CD8-positive, alpha-beta memory T cell (primary cell): ENCODE measurements at regions not wholly inside any gene's neighbourhood (a gene's known extent, or its start where the extent isn't known, plus 50 kb on each side); places are given as distances from the start of the nearest gene placed in this dataset.

Source experiments
- CTCF ChIA-PET: fragments of 350-600 bp; sonication (Branson Sonifier 250); formaldehyde crosslinking; loops from one replicate; lab custom pipeline; 2021; ENCODE audit warnings: antibody characterized with exemption; lab: Charles Lee
- POLR2A ChIA-PET: fragments of 350-600 bp; sonication (Branson Sonifier 250); formaldehyde crosslinking; loops from one replicate; lab custom pipeline; 2021; ENCODE audit warnings: antibody characterized with exemption; lab: Charles Lee
- DNase-seq, 5 donors: peaks; one replicate each; pipeline versions ENCODE4 v3.0.0 to v3.0.0-alpha.2; 2020 to 2022; ENCODE audit warnings: mixed read lengths in 1 of 5
- H3K27ac ChIP-seq: one replicate; pipeline ENCODE4 v1.7.0; 2013; ENCODE audit warnings: low read depth, mild to moderate bottlenecking, low read length, moderate library complexity
- H3K27me3 ChIP-seq: 2 replicates; pipeline ENCODE4 v1.7.0; 2013; ENCODE audit warnings: low read length, mild to moderate bottlenecking; ENCODE audit not compliant: insufficient read depth, poor library complexity, severe bottlenecking
- H3K36me3 ChIP-seq: 2 replicates; pipeline ENCODE4 v1.7.0; 2013; ENCODE audit warnings: mild to moderate bottlenecking, low read length, moderate library complexity; ENCODE audit not compliant: insufficient read depth
- H3K4me1 ChIP-seq: 2 replicates; pipeline ENCODE4 v1.7.0; 2013; ENCODE audit warnings: mild to moderate bottlenecking, low read length, moderate library complexity; ENCODE audit not compliant: insufficient read depth
- H3K4me3 ChIP-seq: 2 replicates; pipeline ENCODE4 v1.7.0; 2013; ENCODE audit warnings: mild to moderate bottlenecking, low read length
- H3K9me3 ChIP-seq: 2 replicates; pipeline ENCODE4 v1.7.0; 2013; ENCODE audit warnings: mild to moderate bottlenecking, low read length
- H3K27ac Mint-ChIP-seq, 8 donors: one replicate each; pipeline ENCODE4 v1.8.0; 2020 to 2021; ENCODE audit warnings: mixed read lengths in 8 of 8, mild to moderate bottlenecking in 6 of 8, inconsistent platforms in 3 of 8, moderate library complexity in 3 of 8
- H3K27me3 Mint-ChIP-seq, 2 donors: one replicate each; pipeline ENCODE4 v1.8.0; 2020 to 2021; ENCODE audit warnings: mixed read lengths in 2 of 2, mild to moderate bottlenecking in 1 of 2, moderate library complexity in 1 of 2
- H3K36me3 Mint-ChIP-seq, 3 donors: one replicate each; pipeline ENCODE4 v1.8.0; 2020 to 2021; ENCODE audit warnings: mixed read lengths in 3 of 3, inconsistent platforms in 1 of 3, mild to moderate bottlenecking in 1 of 3
- H3K4me1 Mint-ChIP-seq, 3 donors: one replicate each; pipeline ENCODE4 v1.8.0; 2020 to 2021; ENCODE audit warnings: mixed read lengths in 3 of 3, inconsistent platforms in 1 of 3, mild to moderate bottlenecking in 1 of 3
- H3K4me3 Mint-ChIP-seq, 7 donors: one replicate each; pipeline ENCODE4 v1.8.0; 2020 to 2021; ENCODE audit warnings: mixed read lengths in 7 of 7, mild to moderate bottlenecking in 6 of 7, moderate library complexity in 4 of 7, inconsistent platforms in 2 of 7
- H3K9me3 Mint-ChIP-seq, 5 donors: one replicate each; pipeline ENCODE4 v1.8.0; 2020 to 2022; ENCODE audit warnings: mixed read lengths in 5 of 5, mild to moderate bottlenecking in 3 of 5, moderate library complexity in 2 of 5, inconsistent platforms in 1 of 5

- Mint-ChIP-seq H3K9me3 (peaks cover 0 to 6% (median 0%) of the 10 kb centered on the region in 5 donors), H3K36me3 (no peaks in the 10 kb centered on the region), H3K27ac (no peak overlapping the region), H3K4me1 (peaks cover 2 to 7% (median 4%) of the 10 kb centered on the region in 3 donors), H3K27me3 (peaks cover 1 to 19% of the 10 kb centered on the region in 2 donors), H3K4me3 (no peak overlapping the region)
- DNase-seq, result no peak
- CTCF ChIA-PET, result no interaction called here
- no peaks in the 10 kb centered on the region for H3K36me3 ChIP-seq
- H3K27me3 ChIP-seq, result no peaks in the 10 kb centered on the region
- no peak overlapping the region for H3K4me3 ChIP-seq
- no peaks in the 10 kb centered on the region for H3K4me1 ChIP-seq
- no peak overlapping the region for H3K27ac ChIP-seq
- no peaks in the 10 kb centered on the region for H3K9me3 ChIP-seq
- POLR2A ChIA-PET, result no interaction called here
Measured at GRCh38 chr11:109974523-109974922, 118.7 kb upstream of the ZC3H12C start.

- Histone ChIP-seq H3K9me3 (no peaks in the 10 kb centered on the region), H3K27me3 (no peaks in the 10 kb centered on the region), H3K36me3 (no peaks in the 10 kb centered on the region), H3K27ac (no peak overlapping the region), H3K4me1 (no peaks in the 10 kb centered on the region), H3K4me3 (no peak overlapping the region)
- Mint-ChIP-seq H3K27me3 (peaks cover 1 to 15% of the 10 kb centered on the region in 2 donors), H3K4me3 (no peak overlapping the region), H3K9me3 (peaks cover 0 to 2% (median 0%) of the 10 kb centered on the region in 5 donors), H3K4me1 (peaks cover 0 to under 1% (median 0%) of the 10 kb centered on the region in 3 donors), H3K27ac (no peak overlapping the region), H3K36me3 (no peaks in the 10 kb centered on the region)
- ChIA-PET CTCF (no interaction called here), POLR2A (no interaction called here)
- DNase-seq, result no peak
Measured at GRCh38 chr11:109978895-109979294, 114.3 kb upstream of the ZC3H12C start.

GRCh38 chr11:109981031-109981636, 112.1 kb upstream of the ZC3H12C start:
- no peak for DNase-seq
- no peak overlapping the region for H3K27ac Mint-ChIP-seq
- POLR2A ChIA-PET, result no interaction called here

GRCh38 chr11:109983358-109983757, 109.8 kb upstream of the ZC3H12C start:
- Mint-ChIP-seq H3K36me3 (no peaks in the 10 kb centered on the region), H3K27ac (peak overlapping the region in 1 of 8 donors; percentile 39), H3K27me3 (peaks cover 0 to 7% of the 10 kb centered on the region in 2 donors), H3K4me3 (no peak overlapping the region), H3K9me3 (no peaks in the 10 kb centered on the region), H3K4me1 (peaks cover 3 to 14% (median 3%) of the 10 kb centered on the region in 3 donors)
- DNase-seq, result no peak
- ChIA-PET CTCF (no interaction called here), POLR2A (no interaction called here)
- H3K27me3 ChIP-seq, result no peaks in the 10 kb centered on the region
- H3K9me3 ChIP-seq, result no peaks in the 10 kb centered on the region
- H3K4me1 ChIP-seq, result no peaks in the 10 kb centered on the region
- H3K36me3 ChIP-seq, result no peaks in the 10 kb centered on the region
- H3K27ac ChIP-seq, result no peak overlapping the region
- no peak overlapping the region for H3K4me3 ChIP-seq

More at GRCh38 chr11:109981031-109981636, 112.1 kb upstream of the ZC3H12C start:
- Histone ChIP-seq H3K27ac (no peak overlapping the region), H3K9me3 (no peaks in the 10 kb centered on the region), H3K27me3 (no peaks in the 10 kb centered on the region), H3K36me3 (no peaks in the 10 kb centered on the region), H3K4me1 (no peaks in the 10 kb centered on the region), H3K4me3 (no peak overlapping the region)
- peaks cover 0 to 5% of the 10 kb centered on the region in 2 donors for H3K27me3 Mint-ChIP-seq
- no peak overlapping the region for H3K4me3 Mint-ChIP-seq
- no peaks in the 10 kb centered on the region for H3K36me3 Mint-ChIP-seq
- peaks cover 3 to 14% (median 3%) of the 10 kb centered on the region in 3 donors for H3K4me1 Mint-ChIP-seq
- CTCF ChIA-PET, result no interaction called here
- peaks cover 0 to 2% (median 0%) of the 10 kb centered on the region in 5 donors for H3K9me3 Mint-ChIP-seq

- CTCF ChIA-PET, result no interaction called here
- no peaks in the 10 kb centered on the region for H3K27me3 ChIP-seq
- Mint-ChIP-seq H3K4me3 (peak overlapping the region in 2 of 7 donors; percentile 5 to 18), H3K27me3 (peaks cover 0 to 3% of the 10 kb centered on the region in 2 donors), H3K27ac (no peak overlapping the region), H3K36me3 (no peaks in the 10 kb centered on the region), H3K9me3 (no peaks in the 10 kb centered on the region), H3K4me1 (peaks cover 3 to 14% (median 3%) of the 10 kb centered on the region in 3 donors)
- H3K9me3 ChIP-seq, result no peaks in the 10 kb centered on the region
- H3K4me1 ChIP-seq, result no peaks in the 10 kb centered on the region
- H3K27ac ChIP-seq, result no peak overlapping the region
- DNase-seq, result no peak
- no peak overlapping the region for H3K4me3 ChIP-seq
- no peaks in the 10 kb centered on the region for H3K36me3 ChIP-seq
- POLR2A ChIA-PET, result no interaction called here
Measured at GRCh38 chr11:109984634-109985289, 108.4 kb upstream of the ZC3H12C start.

GRCh38 chr11:109986488-109986887, 106.7 kb upstream of the ZC3H12C start:
- Mint-ChIP-seq H3K4me3 (no peak overlapping the region), H3K36me3 (no peaks in the 10 kb centered on the region), H3K4me1 (peaks cover 3 to 14% (median 3%) of the 10 kb centered on the region in 3 donors), H3K27ac (no peak overlapping the region), H3K9me3 (no peaks in the 10 kb centered on the region), H3K27me3 (peaks cover 0 to 3% of the 10 kb centered on the region in 2 donors)
- CTCF ChIA-PET, result no interaction called here
- Histone ChIP-seq H3K27me3 (no peaks in the 10 kb centered on the region), H3K27ac (no peak overlapping the region), H3K36me3 (no peaks in the 10 kb centered on the region), H3K4me1 (no peaks in the 10 kb centered on the region), H3K9me3 (no peaks in the 10 kb centered on the region), H3K4me3 (no peak overlapping the region)
- POLR2A ChIA-PET, result no interaction called here
- no peak for DNase-seq

GRCh38 chr11:109991835-109992234, 101.4 kb upstream of the ZC3H12C start:
- POLR2A ChIA-PET, result no interaction called here
- Mint-ChIP-seq H3K9me3 (no peaks in the 10 kb centered on the region), H3K36me3 (no peaks in the 10 kb centered on the region), H3K27me3 (no peaks in the 10 kb centered on the region), H3K4me1 (no peaks in the 10 kb centered on the region), H3K27ac (no peak overlapping the region), H3K4me3 (no peak overlapping the region)
- H3K36me3 ChIP-seq, result no peaks in the 10 kb centered on the region
- no peaks in the 10 kb centered on the region for H3K4me1 ChIP-seq
- DNase-seq, result no peak
- no peaks in the 10 kb centered on the region for H3K9me3 ChIP-seq
- CTCF ChIA-PET, result no interaction called here
- H3K27ac ChIP-seq, result no peak overlapping the region
- no peak overlapping the region for H3K4me3 ChIP-seq
- H3K27me3 ChIP-seq, result no peaks in the 10 kb centered on the region

- DNase-seq, result no peak
- Mint-ChIP-seq H3K27me3 (no peaks in the 10 kb centered on the region), H3K4me1 (no peaks in the 10 kb centered on the region), H3K27ac (no peak overlapping the region), H3K4me3 (no peak overlapping the region), H3K36me3 (no peaks in the 10 kb centered on the region), H3K9me3 (no peaks in the 10 kb centered on the region)
- no peak overlapping the region for H3K27ac ChIP-seq
- CTCF ChIA-PET, result no interaction called here
- H3K36me3 ChIP-seq, result no peaks in the 10 kb centered on the region
- H3K4me3 ChIP-seq, result no peak overlapping the region
- no peaks in the 10 kb centered on the region for H3K4me1 ChIP-seq
- H3K9me3 ChIP-seq, result no peaks in the 10 kb centered on the region
- POLR2A ChIA-PET, result no interaction called here
- H3K27me3 ChIP-seq, result no peaks in the 10 kb centered on the region
Measured at GRCh38 chr11:109993786-109994185, 99.4 kb upstream of the ZC3H12C start.
